ENCODE measurements at regions not wholly inside any gene's neighbourhood (a gene's known extent, or its start where the extent isn't known, plus 50 kb on each side); places are given as distances from the start of the nearest gene placed in this dataset.
"Not testable (repeated sequence)": the region's sequence is repeated elsewhere in the genome, so short reads cannot be mapped to it uniquely, and the experiment has no call there.

GRCh38 chrX:140034916-140035315, 69.6 kb upstream of the CXorf66 start:
- H3K4me1 Mint-ChIP-seq = no peaks in the 10 kb centered on the region
- DNase-seq (no peak), ATAC-seq (no peak)
- H3K27me3 Mint-ChIP-seq = peaks cover 2% of the 10 kb centered on the region
- no peak overlapping the region for H3K4me3 Mint-ChIP-seq
- H3K36me3 Mint-ChIP-seq (ENCODE audit: low read depth) = no peaks in the 10 kb centered on the region
- no peak overlapping the region for H3K27ac Mint-ChIP-seq
- no peaks in the 10 kb centered on the region for H3K9me3 Mint-ChIP-seq

- no peaks in the 10 kb centered on the region for H3K9me3 Mint-ChIP-seq
- no peaks in the 10 kb centered on the region for H3K36me3 Mint-ChIP-seq (ENCODE audit: low read depth)
- no peak overlapping the region for H3K27ac Mint-ChIP-seq
- no peak for DNase-seq
- ATAC-seq = no peak
- no peaks in the 10 kb centered on the region for H3K27me3 Mint-ChIP-seq
- H3K4me3 Mint-ChIP-seq = no peak overlapping the region
- no peaks in the 10 kb centered on the region for H3K4me1 Mint-ChIP-seq
Measured at GRCh38 chrX:140022482-140022881, 57.2 kb upstream of the CXorf66 start.

- H3K4me3 Mint-ChIP-seq; H3K27ac Mint-ChIP-seq; ATAC-seq; H3K27me3 Mint-ChIP-seq; DNase-seq; H3K9me3 Mint-ChIP-seq; H3K4me1 Mint-ChIP-seq; H3K36me3 Mint-ChIP-seq (ENCODE audit: low read depth): not testable (repeated sequence)
Measured at GRCh38 chrX:140019134-140019533, 53.8 kb upstream of the CXorf66 start.

Measured in activated naive CD8-positive, alpha-beta T cell treated with anti-CD3 and anti-CD28 coated beads, Interleukin-2, amount 50 U/mL, for 24 hours (primary cell).